ENCODE measurements at regions not wholly inside any gene's neighbourhood (a gene's known extent, or its start where the extent isn't known, plus 50 kb on each side); places are given as distances from the start of the nearest gene placed in this dataset.

- TF ChIP-seq POLR2A (IDR thresholded peaks at IDR 0.05) = no peak
- TF ChIP-seq CTCF (IDR thresholded peaks at IDR 0.05) = no peak
Observed at GRCh38 chr7:155994279-155994811, 182.1 kb upstream of the SHH start.
